ENCODE measurements at regions not wholly inside any gene's neighbourhood (a gene's known extent, or its start where the extent isn't known, plus 50 kb on each side); places are given as distances from the start of the nearest gene placed in this dataset.

GRCh38 chr7:89908736-89909135, 245.5 kb upstream of the STEAP1 start:
- no peaks in the 10 kb centered on the region for H3K27me3 ChIP-seq (ENCODE audit: insufficient read depth, poor library complexity, severe bottlenecking)
- no peak for TF ChIP-seq CTCF (IDR thresholded peaks at IDR 0.05; ENCODE audit: insufficient read depth, low read length)
- no peak for TF ChIP-seq GABPA (IDR thresholded peaks at IDR 0.05; ENCODE audit: low read depth)
- TF ChIP-seq POLR2AphosphoS5 (IDR thresholded peaks at IDR 0.05; ENCODE audit: low read depth) = no peak
- TF ChIP-seq, protein P1, sequence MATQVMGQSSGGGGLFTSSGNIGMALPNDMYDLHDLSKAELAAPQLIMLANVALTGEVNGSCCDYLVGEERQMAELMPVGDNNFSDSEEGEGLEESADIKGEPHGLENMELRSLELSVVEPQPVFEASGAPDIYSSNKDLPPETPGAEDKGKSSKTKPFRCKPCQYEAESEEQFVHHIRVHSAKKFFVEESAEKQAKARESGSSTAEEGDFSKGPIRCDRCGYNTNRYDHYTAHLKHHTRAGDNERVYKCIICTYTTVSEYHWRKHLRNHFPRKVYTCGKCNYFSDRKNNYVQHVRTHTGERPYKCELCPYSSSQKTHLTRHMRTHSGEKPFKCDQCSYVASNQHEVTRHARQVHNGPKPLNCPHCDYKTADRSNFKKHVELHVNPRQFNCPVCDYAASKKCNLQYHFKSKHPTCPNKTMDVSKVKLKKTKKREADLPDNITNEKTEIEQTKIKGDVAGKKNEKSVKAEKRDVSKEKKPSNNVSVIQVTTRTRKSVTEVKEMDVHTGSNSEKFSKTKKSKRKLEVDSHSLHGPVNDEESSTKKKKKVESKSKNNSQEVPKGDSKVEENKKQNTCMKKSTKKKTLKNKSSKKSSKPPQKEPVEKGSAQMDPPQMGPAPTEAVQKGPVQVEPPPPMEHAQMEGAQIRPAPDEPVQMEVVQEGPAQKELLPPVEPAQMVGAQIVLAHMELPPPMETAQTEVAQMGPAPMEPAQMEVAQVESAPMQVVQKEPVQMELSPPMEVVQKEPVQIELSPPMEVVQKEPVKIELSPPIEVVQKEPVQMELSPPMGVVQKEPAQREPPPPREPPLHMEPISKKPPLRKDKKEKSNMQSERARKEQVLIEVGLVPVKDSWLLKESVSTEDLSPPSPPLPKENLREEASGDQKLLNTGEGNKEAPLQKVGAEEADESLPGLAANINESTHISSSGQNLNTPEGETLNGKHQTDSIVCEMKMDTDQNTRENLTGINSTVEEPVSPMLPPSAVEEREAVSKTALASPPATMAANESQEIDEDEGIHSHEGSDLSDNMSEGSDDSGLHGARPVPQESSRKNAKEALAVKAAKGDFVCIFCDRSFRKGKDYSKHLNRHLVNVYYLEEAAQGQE (IDR thresholded peaks at IDR 0.05; ENCODE audit: insufficient replicate concordance, low read depth) = no peak
- TF ChIP-seq SPI1 (IDR thresholded peaks at IDR 0.05; ENCODE audit: borderline replicate concordance, low read depth) = no peak
- H3K27ac ChIP-seq (replicated peaks) = no peak overlapping the region
- DNase-seq (ENCODE audit: low read depth in 1 of 2, low spot score in 1 of 2) = no peak
- no peak overlapping the region for H3K4me3 ChIP-seq (replicated peaks; ENCODE audit: insufficient read depth, low read length)

GRCh38 chr7:89914711-89915110, 239.6 kb upstream of the STEAP1 start:
- no peak overlapping the region for H3K4me3 ChIP-seq (replicated peaks; ENCODE audit: insufficient read depth, low read length)
- no peaks in the 10 kb centered on the region for H3K27me3 ChIP-seq (ENCODE audit: insufficient read depth, poor library complexity, severe bottlenecking)
- no peak overlapping the region for H3K27ac ChIP-seq (replicated peaks)
- DNase-seq (ENCODE audit: low read depth in 1 of 2, low spot score in 1 of 2) = no peak
- TF ChIP-seq POLR2AphosphoS5 (IDR thresholded peaks at IDR 0.05; ENCODE audit: low read depth) (no peak), CTCF (IDR thresholded peaks at IDR 0.05; ENCODE audit: insufficient read depth, low read length) (no peak), GABPA (IDR thresholded peaks at IDR 0.05; ENCODE audit: low read depth) (no peak), SPI1 (IDR thresholded peaks at IDR 0.05; ENCODE audit: borderline replicate concordance, low read depth) (no peak)
- TF ChIP-seq, protein P1 (IDR thresholded peaks at IDR 0.05; ENCODE audit: insufficient replicate concordance, low read depth) = no peak

- Histone ChIP-seq H3K4me3 (replicated peaks; ENCODE audit: insufficient read depth, low read length) (no peak overlapping the region), H3K27ac (replicated peaks) (no peak overlapping the region), H3K27me3 (ENCODE audit: insufficient read depth, poor library complexity, severe bottlenecking) (no peaks in the 10 kb centered on the region)
- TF ChIP-seq, protein P1 (IDR thresholded peaks at IDR 0.05; ENCODE audit: insufficient replicate concordance, low read depth) = no peak
- TF ChIP-seq CTCF (IDR thresholded peaks at IDR 0.05; ENCODE audit: insufficient read depth, low read length) (no peak), POLR2AphosphoS5 (IDR thresholded peaks at IDR 0.05; ENCODE audit: low read depth) (no peak), SPI1 (IDR thresholded peaks at IDR 0.05; ENCODE audit: borderline replicate concordance, low read depth) (no peak), GABPA (IDR thresholded peaks at IDR 0.05; ENCODE audit: low read depth) (no peak)
- no peak for DNase-seq (ENCODE audit: low read depth in 1 of 2, low spot score in 1 of 2)
Measured at GRCh38 chr7:89926194-89926593, 228.1 kb upstream of the STEAP1 start.
